GM12872 (cell line): ENCODE measurements at regions not wholly inside any gene's neighbourhood (a gene's known extent, or its start where the extent isn't known, plus 50 kb on each side); places are given as distances from the start of the nearest gene placed in this dataset.

Experiments used
- TF ChIP-seq, protein P1 (sequence below): IDR thresholded peaks from 3 replicates; pipeline ENCODE4 v1.5.1; 2011; ENCODE audit warnings: low read depth, mild to moderate bottlenecking, low read length, moderate library complexity; ENCODE audit not compliant: insufficient read depth

- TF ChIP-seq, protein P1, sequence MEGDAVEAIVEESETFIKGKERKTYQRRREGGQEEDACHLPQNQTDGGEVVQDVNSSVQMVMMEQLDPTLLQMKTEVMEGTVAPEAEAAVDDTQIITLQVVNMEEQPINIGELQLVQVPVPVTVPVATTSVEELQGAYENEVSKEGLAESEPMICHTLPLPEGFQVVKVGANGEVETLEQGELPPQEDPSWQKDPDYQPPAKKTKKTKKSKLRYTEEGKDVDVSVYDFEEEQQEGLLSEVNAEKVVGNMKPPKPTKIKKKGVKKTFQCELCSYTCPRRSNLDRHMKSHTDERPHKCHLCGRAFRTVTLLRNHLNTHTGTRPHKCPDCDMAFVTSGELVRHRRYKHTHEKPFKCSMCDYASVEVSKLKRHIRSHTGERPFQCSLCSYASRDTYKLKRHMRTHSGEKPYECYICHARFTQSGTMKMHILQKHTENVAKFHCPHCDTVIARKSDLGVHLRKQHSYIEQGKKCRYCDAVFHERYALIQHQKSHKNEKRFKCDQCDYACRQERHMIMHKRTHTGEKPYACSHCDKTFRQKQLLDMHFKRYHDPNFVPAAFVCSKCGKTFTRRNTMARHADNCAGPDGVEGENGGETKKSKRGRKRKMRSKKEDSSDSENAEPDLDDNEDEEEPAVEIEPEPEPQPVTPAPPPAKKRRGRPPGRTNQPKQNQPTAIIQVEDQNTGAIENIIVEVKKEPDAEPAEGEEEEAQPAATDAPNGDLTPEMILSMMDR, result no peak
Measured at GRCh38 chr6:140372064-140372463, 997.6 kb upstream of the CITED2 start.

GRCh38 chr6:140370976-140371870 lies 996.8 kb upstream of the CITED2 start:
- TF ChIP-seq, protein P1, result no peak

DNA sequence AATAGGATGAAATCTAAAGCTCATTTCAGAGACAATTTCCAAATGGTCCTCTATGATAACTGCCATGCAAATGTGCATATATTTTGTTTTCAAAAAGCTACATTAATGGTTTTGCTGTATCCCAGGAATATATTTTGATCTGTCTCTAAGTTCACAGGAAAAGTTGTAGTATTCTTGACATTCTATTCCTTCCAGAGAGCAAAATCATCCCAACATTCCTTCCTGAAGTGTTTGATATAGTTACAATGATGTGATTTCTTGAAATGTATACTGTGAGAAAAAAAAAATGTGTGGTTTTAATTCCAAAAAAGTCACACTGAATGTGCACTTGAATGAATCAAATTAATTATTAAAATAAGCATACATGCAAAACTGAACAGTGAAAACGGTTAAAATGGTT lies 996.0 kb upstream of the CITED2 start:
- TF ChIP-seq, protein P1, result no peak

DNA sequence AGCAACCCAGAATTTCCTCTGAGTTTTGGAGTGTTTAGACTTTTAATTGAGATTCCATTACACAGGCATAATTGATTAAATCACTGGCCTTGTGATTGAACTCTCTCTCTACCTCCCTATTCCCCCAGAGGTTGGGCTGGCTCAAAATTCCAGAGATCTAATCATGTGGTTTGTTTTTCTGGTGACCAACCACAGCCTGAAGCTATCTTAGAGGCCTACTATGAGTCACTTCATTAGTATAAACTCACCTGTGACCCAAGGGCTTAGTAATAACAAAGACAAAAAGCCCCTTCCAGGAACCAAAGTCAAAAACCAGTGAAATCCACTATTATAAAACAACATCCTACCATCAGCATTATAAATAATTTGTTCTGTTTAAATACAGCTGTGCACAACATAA lies 992.5 kb upstream of the CITED2 start:
- TF ChIP-seq, protein P1, result no peak

DNA sequence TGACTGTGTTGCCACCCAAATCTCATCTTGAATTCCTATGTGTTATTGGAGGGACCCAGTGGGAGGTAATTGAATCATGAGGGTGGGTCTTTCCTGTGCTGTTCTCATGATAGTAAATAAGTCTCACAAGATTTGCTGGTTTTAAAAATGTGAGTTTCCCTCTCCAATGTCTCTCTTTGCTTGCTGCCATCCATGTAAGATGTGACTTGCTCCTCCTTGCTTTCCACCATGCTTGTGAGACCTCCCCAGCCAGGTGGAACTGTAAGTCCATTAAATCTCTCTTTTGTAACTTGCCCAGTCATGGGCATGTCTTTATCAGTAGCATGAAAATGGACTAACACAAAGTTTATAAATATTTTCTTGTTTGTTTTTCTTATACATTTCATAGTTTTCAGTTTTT lies 990.5 kb upstream of the CITED2 start:
- TF ChIP-seq, protein P1, result no peak

- TF ChIP-seq, protein P1, result no peak
Measured at GRCh38 chr6:140360651-140361050, 986.2 kb upstream of the CITED2 start.

GRCh38 chr6:140355476-140355875 lies 981.0 kb upstream of the CITED2 start:
- TF ChIP-seq, protein P1, result no peak
